Karpas-422 (cell line): ENCODE measurements at regions not wholly inside any gene's neighbourhood (a gene's known extent, or its start where the extent isn't known, plus 50 kb on each side); places are given as distances from the start of the nearest gene placed in this dataset.

Experiments used
- DNase-seq: peaks from one replicate; pipeline ENCODE4 v3.0.0-alpha.2; 2015
- H2AFZ ChIP-seq: fragments of 200-600 bp; sonication (generic); 2 replicates; pipeline ENCODE4 v1.6.1; 2014; ENCODE audit warnings: antibody characterized with exemption, low read length, mixed read lengths
- H3K27ac ChIP-seq: fragments of 200-600 bp; sonication (generic); 2 replicates; pipeline ENCODE4 v1.5.1; 2014; ENCODE audit warnings: mild to moderate bottlenecking, low read length, moderate library complexity
- H3K27me3 ChIP-seq: fragments of 200-600 bp; sonication (generic); 2 replicates; pipeline ENCODE4 v1.6.1; 2014; ENCODE audit warnings: low read length, mixed read lengths
- H3K36me3 ChIP-seq: fragments of 200-600 bp; sonication (generic); 2 replicates; pipeline ENCODE4 v1.6.1; 2014; ENCODE audit warnings: low read length, mixed read lengths; ENCODE audit not compliant: insufficient read depth
- H3K4me1 ChIP-seq: fragments of 200-600 bp; sonication (generic); 2 replicates; pipeline ENCODE4 v1.6.1; 2014; ENCODE audit warnings: mild to moderate bottlenecking, low read length, mixed read lengths
- H3K4me2 ChIP-seq: fragments of 200-600 bp; sonication (generic); 2 replicates; pipeline ENCODE4 v1.6.1; 2014; ENCODE audit warnings: low read length, low read depth, mild to moderate bottlenecking; ENCODE audit not compliant: poor library complexity, severe bottlenecking
- H3K4me3 ChIP-seq: fragments of 200-600 bp; sonication (generic); 2 replicates; pipeline ENCODE4 v1.5.1; 2014; ENCODE audit warnings: mild to moderate bottlenecking, antibody characterized with exemption, low read length, mixed read lengths
- H3K79me2 ChIP-seq: fragments of 200-600 bp; sonication (generic); 2 replicates; pipeline ENCODE4 v1.6.1; 2014; ENCODE audit warnings: mild to moderate bottlenecking, low read length, mixed read lengths
- H3K9ac ChIP-seq: fragments of 200-600 bp; sonication (generic); 2 replicates; pipeline ENCODE4 v1.6.0; 2014; ENCODE audit warnings: low read length
- H3K9me2 ChIP-seq: fragments of 200-600 bp; sonication (generic), shearing (Covaris generic); replicated peaks from 2 replicates; pipeline ENCODE4 v1.6.0; 2014; ENCODE audit warnings: mild to moderate bottlenecking, low read length, moderate library complexity; ENCODE audit not compliant: insufficient read depth
- H3K9me3 ChIP-seq: fragments of 300-700, 200-600 bp; sonication (generic); 2 replicates; pipeline ENCODE4 v1.6.1; 2014; ENCODE audit warnings: low read length, mixed read lengths
- H4K20me1 ChIP-seq: fragments of 200-600 bp; sonication (generic); 2 replicates; pipeline ENCODE4 v1.6.1; 2014; ENCODE audit warnings: mild to moderate bottlenecking, antibody characterized with exemption, low read length, low read depth; ENCODE audit not compliant: insufficient read depth

- H3K4me2 ChIP-seq, result no peak overlapping the region
- H2AFZ ChIP-seq, result no peak overlapping the region
- no peaks in the 10 kb centered on the region for H3K27me3 ChIP-seq
Observed at GRCh38 chr10:33623669-33624068, 289.2 kb upstream of the NRP1 start.

GRCh38 chr10:33621101-33621500 lies 286.6 kb upstream of the NRP1 start:
- Histone ChIP-seq H3K27ac (no peak overlapping the region), H3K27me3 (no peaks in the 10 kb centered on the region), H3K9ac (no peak overlapping the region), H3K9me2 (no peaks in the 10 kb centered on the region), H3K4me3 (no peak overlapping the region), H3K4me2 (no peak overlapping the region), H4K20me1 (no peaks in the 10 kb centered on the region), H3K36me3 (no peaks in the 10 kb centered on the region), H3K9me3 (no peaks in the 10 kb centered on the region), H3K4me1 (no peaks in the 10 kb centered on the region), H3K79me2 (no peaks in the 10 kb centered on the region), H2AFZ (no peak overlapping the region)
- no peak for DNase-seq

More at GRCh38 chr10:33623669-33624068, 289.2 kb upstream of the NRP1 start:
- Histone ChIP-seq H3K27ac (no peak overlapping the region), H3K9ac (no peak overlapping the region), H4K20me1 (no peaks in the 10 kb centered on the region), H3K36me3 (no peaks in the 10 kb centered on the region), H3K9me3 (no peaks in the 10 kb centered on the region), H3K9me2 (no peaks in the 10 kb centered on the region), H3K79me2 (no peaks in the 10 kb centered on the region), H3K4me3 (no peak overlapping the region), H3K4me1 (no peaks in the 10 kb centered on the region)
- DNase-seq, result no peak

GRCh38 chr10:33618196-33618595 lies 283.7 kb upstream of the NRP1 start:
- Histone ChIP-seq H3K27ac (no peak overlapping the region), H3K36me3 (no peaks in the 10 kb centered on the region), H2AFZ (no peak overlapping the region), H3K9me3 (no peaks in the 10 kb centered on the region), H3K9me2 (no peaks in the 10 kb centered on the region), H3K4me1 (no peaks in the 10 kb centered on the region), H3K27me3 (no peaks in the 10 kb centered on the region), H3K4me3 (no peak overlapping the region), H3K79me2 (no peaks in the 10 kb centered on the region), H3K9ac (no peak overlapping the region), H3K4me2 (no peak overlapping the region), H4K20me1 (no peaks in the 10 kb centered on the region)
- DNase-seq, result no peak

GRCh38 chr10:33617381-33618080 lies 283.1 kb upstream of the NRP1 start:
- DNase-seq, result no peak

GRCh38 chr10:33616956-33617355 lies 282.5 kb upstream of the NRP1 start:
- H3K9me3 ChIP-seq, result no peaks in the 10 kb centered on the region; the same call in 1 of the 2 replicates
- H3K9me2 ChIP-seq, result no peaks in the 10 kb centered on the region
- H3K79me2 ChIP-seq, result no peaks in the 10 kb centered on the region
- no peak for DNase-seq
- no peak overlapping the region for H2AFZ ChIP-seq
- H3K4me1 ChIP-seq, result no peaks in the 10 kb centered on the region
- H3K9ac ChIP-seq, result no peak overlapping the region
- no peak overlapping the region for H3K4me2 ChIP-seq
- H4K20me1 ChIP-seq, result no peaks in the 10 kb centered on the region
- H3K36me3 ChIP-seq, result no peaks in the 10 kb centered on the region
- no peak overlapping the region for H3K4me3 ChIP-seq
- no peaks in the 10 kb centered on the region for H3K27me3 ChIP-seq
- no peak overlapping the region for H3K27ac ChIP-seq

More at GRCh38 chr10:33617381-33618080, 283.1 kb upstream of the NRP1 start:
- H3K9ac ChIP-seq, result no peak overlapping the region
- no peaks in the 10 kb centered on the region for H3K36me3 ChIP-seq
- no peak overlapping the region for H3K4me2 ChIP-seq
- no peak overlapping the region for H3K4me3 ChIP-seq
- no peaks in the 10 kb centered on the region for H3K4me1 ChIP-seq
- no peaks in the 10 kb centered on the region for H3K27me3 ChIP-seq
- H2AFZ ChIP-seq, result no peak overlapping the region
- H3K9me3 ChIP-seq, result no peaks in the 10 kb centered on the region
- no peaks in the 10 kb centered on the region for H4K20me1 ChIP-seq
- no peaks in the 10 kb centered on the region for H3K9me2 ChIP-seq
- no peaks in the 10 kb centered on the region for H3K79me2 ChIP-seq
- H3K27ac ChIP-seq, result no peak overlapping the region

- Histone ChIP-seq H3K4me2 (no peak overlapping the region), H3K79me2 (no peaks in the 10 kb centered on the region), H3K4me3 (no peak overlapping the region), H3K9ac (no peak overlapping the region), H2AFZ (no peak overlapping the region), H3K9me3 (no peaks in the 10 kb centered on the region; the same call in 1 of the 2 replicates), H4K20me1 (no peaks in the 10 kb centered on the region), H3K4me1 (no peaks in the 10 kb centered on the region), H3K9me2 (no peaks in the 10 kb centered on the region), H3K27me3 (no peaks in the 10 kb centered on the region), H3K27ac (no peak overlapping the region), H3K36me3 (no peaks in the 10 kb centered on the region)
- DNase-seq, result no peak
Observed at GRCh38 chr10:33612551-33612950, 278.1 kb upstream of the NRP1 start.

GRCh38 chr10:33612116-33612515 lies 277.6 kb upstream of the NRP1 start:
- H3K79me2 ChIP-seq, result no peaks in the 10 kb centered on the region
- no peak overlapping the region for H3K4me3 ChIP-seq
- H3K27me3 ChIP-seq, result no peaks in the 10 kb centered on the region
- H4K20me1 ChIP-seq, result no peaks in the 10 kb centered on the region
- no peaks in the 10 kb centered on the region; the same call in 1 of the 2 replicates for H3K9me3 ChIP-seq
- no peak overlapping the region for H3K9ac ChIP-seq
- H3K4me1 ChIP-seq, result no peaks in the 10 kb centered on the region
- no peak overlapping the region for H2AFZ ChIP-seq
- H3K36me3 ChIP-seq, result no peaks in the 10 kb centered on the region
- DNase-seq, result no peak
- H3K4me2 ChIP-seq, result no peak overlapping the region
- no peak overlapping the region for H3K27ac ChIP-seq
- no peaks in the 10 kb centered on the region for H3K9me2 ChIP-seq

GRCh38 chr10:33611423-33611822 lies 277.0 kb upstream of the NRP1 start:
- Histone ChIP-seq H4K20me1 (no peaks in the 10 kb centered on the region), H3K9me3 (no peaks in the 10 kb centered on the region; the same call in 1 of the 2 replicates), H3K27ac (no peak overlapping the region), H3K4me2 (no peak overlapping the region), H3K79me2 (no peaks in the 10 kb centered on the region), H3K4me1 (no peaks in the 10 kb centered on the region), H3K27me3 (no peaks in the 10 kb centered on the region), H3K36me3 (no peaks in the 10 kb centered on the region), H2AFZ (no peak overlapping the region), H3K9ac (no peak overlapping the region), H3K4me3 (no peak overlapping the region), H3K9me2 (no peaks in the 10 kb centered on the region)
- no peak for DNase-seq
